Limb (tissue), 2 donors: ENCODE measurements at regions not wholly inside any gene's neighbourhood (a gene's known extent, or its start where the extent isn't known, plus 50 kb on each side); places are given as distances from the start of the nearest gene placed in this dataset.

Experiments
- DNase-seq, 2 donors: peaks; one replicate each; pipeline ENCODE4 v3.0.0-alpha.2; 2016; ENCODE audit errors: extremely low spot score in 2 of 2

- DNase-seq: no peak
Observed at GRCh38 chr3:13210221-13210975, 137.2 kb upstream of the IQSEC1 start.

DNA sequence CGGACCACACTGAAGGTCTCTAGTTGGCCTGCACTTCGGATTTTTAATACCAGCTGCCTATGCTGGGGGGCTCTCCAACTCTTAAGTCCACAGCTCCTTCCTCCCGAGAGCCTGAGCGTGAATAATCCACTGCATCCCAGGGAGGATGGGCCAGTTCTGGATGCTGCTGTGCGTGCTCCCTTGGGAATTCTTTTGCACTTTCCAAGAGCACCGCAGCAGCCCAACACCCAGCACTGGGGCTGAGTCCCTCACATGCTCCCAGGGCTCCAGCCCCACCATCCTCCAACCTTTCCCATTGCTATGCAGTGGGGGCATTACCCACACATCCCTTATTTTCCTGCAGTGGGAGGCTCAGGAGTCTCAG lies 136.4 kb upstream of the IQSEC1 start:
- DNase-seq: no peak

DNA sequence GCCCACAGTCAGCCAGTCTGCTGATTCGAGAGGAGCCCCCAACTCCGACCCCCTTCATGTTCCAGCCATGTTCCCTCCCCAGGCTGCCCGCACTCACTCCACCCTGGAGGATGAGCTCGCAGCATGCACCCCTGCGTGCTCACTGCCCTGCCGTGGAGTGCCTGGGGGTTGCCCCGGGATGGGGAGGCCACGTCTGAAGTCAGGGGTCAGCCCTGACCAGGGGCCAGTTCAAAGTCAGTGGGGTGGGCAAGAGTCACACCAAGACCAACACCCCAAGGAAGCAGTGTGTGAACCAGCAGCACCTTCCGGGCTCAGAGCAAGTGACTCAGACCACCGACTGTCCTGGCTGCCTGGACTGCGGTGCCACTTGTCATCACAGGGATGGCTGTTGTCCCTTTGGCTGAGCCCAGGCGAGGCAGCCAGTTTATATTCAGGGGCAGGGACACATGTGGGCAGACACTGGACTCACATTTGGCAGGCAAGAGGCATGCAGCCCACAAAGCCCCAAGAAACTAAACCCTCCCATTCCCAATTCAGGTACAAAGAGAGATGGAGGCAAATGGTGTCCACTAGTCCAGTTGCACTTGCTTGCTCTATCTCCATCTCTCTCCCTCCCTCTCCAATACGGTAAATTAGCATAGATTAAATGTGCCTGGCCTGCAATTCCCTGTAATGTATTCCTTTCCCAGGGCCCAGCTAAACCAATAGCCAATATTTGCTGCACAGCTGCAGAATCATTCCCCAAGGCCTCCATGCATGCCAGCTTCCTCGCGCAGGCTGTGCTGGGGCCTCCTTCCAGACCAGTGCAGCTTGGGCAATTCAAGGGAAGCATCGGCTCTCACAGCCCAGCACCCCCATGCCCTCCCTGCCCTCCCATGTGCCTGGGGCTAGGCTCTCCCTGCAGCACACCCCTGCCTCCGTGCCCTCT lies 135.7 kb upstream of the IQSEC1 start:
- DNase-seq: no peak

DNA sequence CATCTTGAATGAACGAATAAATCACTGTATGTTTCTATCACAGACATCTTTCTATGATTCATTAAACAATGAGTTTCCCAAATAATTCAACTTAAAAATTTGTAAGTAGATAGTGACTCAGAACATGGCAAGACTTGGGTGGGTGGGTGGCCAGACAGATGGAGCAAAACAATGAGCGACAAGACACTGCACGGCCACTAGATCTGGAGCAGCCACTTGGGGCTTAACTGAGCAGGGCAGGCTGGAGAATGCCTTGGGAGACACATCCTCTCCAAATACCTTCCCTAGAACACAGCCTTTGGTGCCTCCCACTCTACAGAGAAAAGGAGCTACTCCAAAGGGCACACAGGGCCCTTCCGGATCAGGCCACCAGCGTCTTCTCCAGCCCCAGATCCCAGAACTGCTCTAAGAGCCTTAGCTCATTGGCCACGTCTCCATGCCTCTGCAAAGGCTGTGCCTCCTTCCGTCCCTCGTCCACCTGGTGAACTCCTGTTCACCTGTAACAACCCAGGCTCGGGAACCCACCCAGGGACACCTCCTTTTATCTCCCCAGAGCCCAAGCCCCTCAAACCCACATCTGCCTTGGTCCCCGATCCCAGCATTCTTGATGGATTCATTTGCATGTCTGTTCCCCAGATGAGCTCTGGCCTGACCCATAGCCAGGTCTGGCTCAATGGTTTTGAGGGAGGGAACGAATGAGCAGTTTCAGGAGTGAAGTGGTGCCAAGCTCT lies 134.9 kb upstream of the IQSEC1 start:
- no peak for DNase-seq

GRCh38 chr3:13207578-13207922 lies 134.3 kb upstream of the IQSEC1 start:
- DNase-seq: no peak

- DNase-seq: no peak
Observed at GRCh38 chr3:13206799-13207577, 133.8 kb upstream of the IQSEC1 start.

DNA sequence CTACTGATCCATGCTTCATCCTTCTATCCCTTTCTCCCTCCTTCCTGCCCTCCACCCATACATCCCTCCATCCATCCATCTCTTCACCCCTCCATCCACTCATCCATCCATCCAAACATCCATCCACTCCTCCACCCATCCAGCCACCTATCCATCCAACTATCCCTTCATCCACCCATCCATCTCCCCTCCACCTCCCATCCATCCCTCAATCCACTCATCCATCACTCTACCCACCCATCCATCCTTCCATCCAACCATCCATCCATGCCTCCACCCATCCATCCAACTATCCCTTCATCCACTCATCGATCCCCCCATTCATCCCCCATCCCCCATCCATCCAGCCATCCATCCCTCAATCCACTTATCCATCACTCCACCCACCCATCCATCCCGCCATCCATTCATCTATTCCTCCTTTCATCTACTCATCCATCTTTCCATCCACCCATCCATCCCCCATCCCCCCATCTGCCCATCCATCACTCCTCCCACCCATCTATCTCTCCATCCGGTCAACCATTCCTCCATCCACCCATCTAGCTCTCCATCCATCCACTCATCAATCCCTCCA lies 132.4 kb upstream of the IQSEC1 start:
- no peak for DNase-seq

- DNase-seq: no peak
Observed at GRCh38 chr3:13204177-13204581, 130.9 kb upstream of the IQSEC1 start.

DNA sequence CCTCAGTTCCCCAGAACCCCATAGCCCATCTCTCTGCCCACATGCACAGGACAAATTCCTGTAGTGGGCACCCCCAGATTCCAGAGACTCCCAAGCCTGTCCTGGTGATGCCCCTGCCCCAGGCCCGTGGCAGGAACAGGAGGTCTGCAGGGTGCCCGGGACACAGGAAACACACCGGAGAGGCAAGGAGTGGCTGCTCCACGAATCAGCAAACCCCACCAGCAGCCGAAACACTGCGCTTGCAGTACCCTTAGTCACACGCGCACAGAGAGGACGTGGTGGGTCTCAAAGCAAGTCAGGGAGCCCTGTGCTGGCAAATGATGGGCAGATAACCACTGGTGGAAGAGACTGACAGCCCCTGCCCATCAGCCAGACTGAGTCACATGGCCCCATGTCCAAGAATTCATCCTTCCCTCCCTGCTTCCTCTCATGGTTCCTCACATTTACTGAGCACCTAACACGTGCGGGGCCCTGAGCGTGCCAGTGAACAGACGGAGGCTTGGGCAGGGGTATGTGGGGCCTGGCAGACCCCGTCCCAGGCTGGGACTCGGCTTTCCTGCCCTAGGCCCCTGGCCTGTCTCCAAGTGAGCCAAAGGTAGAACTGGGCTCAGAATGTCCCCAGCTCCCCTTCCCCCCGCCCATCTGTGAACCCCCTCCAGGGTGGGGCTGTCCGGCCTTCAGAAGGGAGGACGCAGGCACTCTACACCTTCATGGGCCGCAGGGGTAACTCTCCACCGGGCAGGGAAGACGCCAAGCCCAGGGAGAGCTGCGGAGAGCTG lies 130.4 kb upstream of the IQSEC1 start:
- DNase-seq: no peak

- no peak for DNase-seq
Observed at GRCh38 chr3:13202744-13203397, 129.6 kb upstream of the IQSEC1 start.

- DNase-seq: no peak
Observed at GRCh38 chr3:13201851-13202250, 128.6 kb upstream of the IQSEC1 start.

GRCh38 chr3:13200946-13201345 lies 127.7 kb upstream of the IQSEC1 start:
- no peak for DNase-seq

GRCh38 chr3:13200465-13200864 lies 127.2 kb upstream of the IQSEC1 start:
- DNase-seq: no peak

GRCh38 chr3:13199899-13200451 lies 126.7 kb upstream of the IQSEC1 start:
- no peak for DNase-seq

- no peak for DNase-seq
Observed at GRCh38 chr3:13199006-13199776, 126.0 kb upstream of the IQSEC1 start.

DNA sequence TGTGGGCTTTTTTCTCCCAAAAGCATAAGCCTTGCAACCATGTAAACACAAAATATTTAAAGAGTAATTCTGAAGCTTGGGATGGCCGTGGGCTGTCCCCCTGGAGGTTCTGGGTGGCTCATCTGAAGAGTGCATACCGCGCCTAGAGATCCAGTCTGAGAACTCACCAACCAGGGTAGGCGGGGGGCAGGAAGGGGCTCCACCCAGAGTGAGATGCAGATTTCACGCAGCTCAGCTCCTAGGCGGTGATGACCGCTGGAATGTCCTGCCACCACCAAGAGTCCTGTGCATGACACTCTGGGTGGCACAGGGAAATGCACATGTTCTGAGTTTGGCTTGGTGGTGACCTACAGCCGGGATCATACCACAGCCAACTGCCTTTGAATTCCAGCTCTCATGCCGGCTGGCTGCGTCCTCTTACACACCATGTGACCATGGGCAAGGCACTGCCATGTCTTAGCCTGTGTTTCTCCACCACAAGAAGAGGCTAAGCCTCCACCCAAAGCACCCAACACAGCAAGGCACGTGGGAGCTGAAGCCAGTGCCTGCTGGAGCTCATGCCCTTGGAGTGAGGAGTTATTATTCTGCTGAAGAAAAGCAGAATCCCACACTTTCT lies 125.1 kb upstream of the IQSEC1 start:
- no peak for DNase-seq

- no peak for DNase-seq
Observed at GRCh38 chr3:13197795-13198194, 124.6 kb upstream of the IQSEC1 start.

- DNase-seq: no peak
Observed at GRCh38 chr3:13197281-13197680, 124.1 kb upstream of the IQSEC1 start.
